NCI-H2196 (cell line): ENCODE measurements at regions not wholly inside any gene's neighbourhood (a gene's known extent, or its start where the extent isn't known, plus 50 kb on each side); places are given as distances from the start of the nearest gene placed in this dataset.
"Not testable (repeated sequence)": the region's sequence is repeated elsewhere in the genome, so short reads cannot be mapped to it uniquely, and the experiment has no call there.

ENCODE experiments used
- DNase-seq: peaks from one replicate; lab custom pipeline; 2025; ENCODE audit not compliant: unreplicated experiment; lab: John Stamatoyannopoulos, UW

DNA sequence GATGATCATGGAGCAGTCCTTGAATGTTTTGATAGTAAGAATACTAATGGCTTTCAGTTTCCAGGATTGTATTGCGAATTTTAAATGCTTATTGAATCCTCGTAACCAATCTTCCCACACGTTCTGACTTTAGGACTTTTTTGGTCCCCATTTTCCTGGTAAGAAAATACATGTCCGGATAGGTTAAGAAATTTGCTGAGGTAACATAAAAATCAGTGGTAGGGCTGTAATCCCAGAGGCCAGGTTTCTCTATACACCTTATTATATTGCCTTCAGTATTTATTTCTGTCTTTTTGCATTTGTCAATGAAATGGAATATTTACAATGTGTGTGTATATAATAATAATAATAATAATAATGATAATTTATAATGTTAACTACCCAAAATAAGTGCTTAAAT is 603.2 kb downstream of the TMEM182 start:
- no peak for DNase-seq

DNA sequence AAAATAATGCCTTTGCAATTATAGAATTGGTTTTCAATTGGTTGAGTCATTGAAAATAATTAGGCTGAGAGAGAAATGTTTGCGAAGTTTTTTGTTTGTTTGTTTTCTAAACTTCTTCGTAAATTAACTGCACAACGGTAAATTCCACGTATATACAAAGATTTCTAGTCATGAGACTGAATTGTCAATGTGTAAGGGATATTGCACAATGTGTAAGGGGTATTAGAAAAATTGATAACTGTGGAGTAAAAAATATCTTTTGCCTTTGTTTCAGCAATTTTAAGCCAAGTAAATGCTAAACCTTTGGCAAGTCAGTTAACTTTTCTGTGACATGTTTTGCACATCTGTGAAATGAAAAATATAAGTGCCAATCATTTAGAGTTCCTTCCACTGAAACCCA is 606.0 kb downstream of the TMEM182 start:
- no peak for DNase-seq

DNA sequence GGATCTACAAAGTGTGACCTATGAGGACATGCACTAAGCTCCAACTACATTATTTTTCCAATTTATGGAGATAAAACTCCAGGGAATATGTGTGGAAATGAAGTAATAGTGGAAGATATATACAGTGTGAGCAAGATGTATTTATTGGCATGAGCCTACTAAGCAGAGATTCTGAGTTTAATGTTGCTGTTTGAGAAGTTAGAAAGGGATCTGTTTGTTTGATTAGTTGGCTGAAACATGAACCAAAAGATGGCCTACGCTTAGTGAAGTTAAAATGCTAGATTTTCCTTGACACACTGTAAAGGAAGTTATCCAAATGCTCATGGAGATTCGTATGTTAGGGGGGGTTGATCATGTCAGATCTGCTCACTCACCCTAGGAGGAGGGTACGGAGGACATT is 621.7 kb downstream of the TMEM182 start:
- DNase-seq, result no peak

DNA sequence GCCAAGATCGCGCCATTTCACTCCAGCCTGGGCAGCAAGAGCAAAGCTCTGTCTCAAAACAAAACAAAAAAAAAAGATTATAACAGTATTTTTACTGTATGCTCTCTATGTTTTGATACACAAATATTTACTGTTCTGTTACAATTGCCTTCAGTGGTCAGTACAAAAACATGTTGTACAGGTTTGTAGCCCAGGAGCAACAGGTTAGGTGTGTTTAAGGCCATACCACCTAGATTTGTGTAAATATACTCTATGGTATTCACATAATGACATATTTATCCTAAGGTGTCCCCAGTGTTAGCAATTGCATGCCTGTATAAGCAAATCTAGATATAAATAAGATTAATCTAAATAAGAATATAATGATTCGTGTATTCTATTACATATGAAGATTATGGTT is 625.0 kb downstream of the TMEM182 start:
- no peak for DNase-seq

DNA sequence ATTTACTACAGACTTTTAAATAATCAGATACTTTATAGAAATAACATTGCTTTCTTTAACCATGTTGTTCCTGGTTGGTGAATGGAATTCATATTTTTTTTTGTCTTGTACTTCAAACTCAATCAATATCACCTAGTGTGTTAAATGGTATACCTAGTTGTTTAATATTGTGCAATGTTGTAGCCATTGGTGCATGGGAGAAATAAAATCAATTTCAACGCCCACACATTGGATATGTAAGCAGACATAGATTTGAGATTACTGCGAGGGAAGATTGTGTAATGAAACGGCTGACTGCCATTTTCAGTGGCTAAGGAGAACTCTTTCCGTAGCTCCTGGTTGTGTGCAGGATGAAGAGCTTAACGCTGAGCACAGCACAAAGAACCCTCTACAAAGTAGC is 626.1 kb downstream of the TMEM182 start:
- DNase-seq, result no peak

DNA sequence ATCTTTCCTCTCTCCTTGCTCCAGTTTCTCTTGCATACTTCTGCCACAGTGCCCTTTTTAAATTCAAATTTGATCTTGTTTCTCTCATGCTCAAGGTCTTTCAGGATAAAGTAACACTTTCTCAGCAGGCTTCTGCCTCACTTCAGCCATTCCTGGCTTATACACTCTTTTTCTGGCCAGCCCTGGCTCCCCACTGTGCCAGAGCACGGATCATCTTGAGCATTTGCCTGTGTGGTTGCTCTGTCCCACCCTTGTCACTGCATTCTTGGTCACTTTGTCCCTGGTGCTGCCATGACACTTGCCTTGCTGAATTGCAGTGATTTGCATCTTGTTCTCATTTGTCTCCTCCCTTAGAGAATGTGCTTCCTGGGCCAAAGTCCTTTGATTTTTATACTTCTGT is 634.3 kb downstream of the TMEM182 start:
- DNase-seq, result no peak

DNA sequence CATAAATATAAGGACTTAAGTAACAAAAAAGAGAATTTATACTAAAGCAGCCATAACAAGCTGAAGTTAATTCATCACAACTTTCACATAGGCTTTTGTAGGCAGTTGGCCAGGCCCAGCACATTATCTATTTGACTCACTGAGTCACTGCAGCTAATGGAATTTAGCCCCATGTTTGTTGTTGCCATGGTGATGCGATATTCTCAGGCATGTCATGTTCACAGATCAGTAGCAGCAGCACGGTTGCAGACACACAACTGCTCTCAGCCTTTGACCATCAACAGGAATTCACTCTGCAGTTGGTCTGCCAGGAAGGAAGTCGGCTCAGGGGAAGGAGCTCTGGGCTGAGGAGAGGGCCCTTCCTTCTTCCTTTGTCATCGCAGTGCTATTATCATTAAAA is 639.8 kb downstream of the TMEM182 start:
- DNase-seq, result no peak

DNA sequence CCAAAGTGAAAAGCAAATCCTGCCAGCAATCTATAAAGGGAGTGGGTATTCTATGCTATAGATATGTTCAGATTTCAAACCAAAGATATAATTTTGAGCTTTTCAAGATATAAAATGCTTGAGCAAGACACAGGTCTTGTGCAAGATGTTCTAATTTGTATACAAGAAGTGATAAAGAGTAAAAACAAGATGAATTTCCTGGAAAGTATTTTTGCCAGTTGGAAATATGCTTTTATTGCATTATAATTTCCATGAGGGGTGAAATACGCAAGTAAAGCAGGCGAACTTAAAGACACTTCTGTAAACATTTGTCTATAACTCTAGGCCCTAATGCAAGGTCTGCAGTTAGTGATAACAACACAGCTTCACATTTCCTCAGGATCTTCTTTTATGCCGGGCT is 640.5 kb downstream of the TMEM182 start:
- no peak for DNase-seq

DNA sequence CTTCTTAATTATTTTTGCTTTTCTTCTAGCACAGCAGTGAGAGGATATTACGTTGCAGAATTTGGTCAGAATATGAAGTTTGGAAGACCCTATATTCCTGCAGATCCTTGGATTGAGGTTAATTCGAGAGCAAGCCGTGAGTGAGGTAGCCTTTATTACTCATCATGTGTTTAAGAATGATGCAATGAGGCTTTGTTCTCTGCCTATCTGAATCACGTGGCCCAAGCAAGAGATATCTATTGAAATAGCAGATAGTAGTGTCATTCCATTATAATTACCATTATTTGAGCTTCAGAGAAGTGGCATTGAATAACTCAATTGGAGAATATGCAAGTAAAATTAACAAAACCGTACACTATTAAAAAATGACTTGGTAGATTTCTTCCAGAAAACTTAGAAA is 641.1 kb downstream of the TMEM182 start:
- no peak for DNase-seq

DNA sequence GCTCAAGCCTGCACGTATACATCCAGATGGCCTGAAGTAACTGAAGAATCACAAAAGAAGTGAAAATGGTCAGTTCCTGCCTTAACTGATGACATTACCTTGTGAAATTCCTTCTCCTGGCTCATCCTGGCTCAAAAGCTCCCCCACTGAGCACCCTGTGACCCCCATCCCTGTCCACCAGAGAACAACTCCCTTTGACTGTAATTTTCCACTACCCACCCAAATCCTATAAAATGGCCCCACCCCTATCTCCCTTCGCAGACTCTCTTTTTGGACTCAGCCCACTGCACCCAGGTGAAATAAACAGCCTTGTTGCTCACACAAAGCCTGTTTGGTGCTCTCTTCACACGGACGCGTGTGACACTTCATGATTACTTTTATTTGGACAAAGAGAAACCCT is 641.6 kb downstream of the TMEM182 start:
- not testable (repeated sequence) for DNase-seq

DNA sequence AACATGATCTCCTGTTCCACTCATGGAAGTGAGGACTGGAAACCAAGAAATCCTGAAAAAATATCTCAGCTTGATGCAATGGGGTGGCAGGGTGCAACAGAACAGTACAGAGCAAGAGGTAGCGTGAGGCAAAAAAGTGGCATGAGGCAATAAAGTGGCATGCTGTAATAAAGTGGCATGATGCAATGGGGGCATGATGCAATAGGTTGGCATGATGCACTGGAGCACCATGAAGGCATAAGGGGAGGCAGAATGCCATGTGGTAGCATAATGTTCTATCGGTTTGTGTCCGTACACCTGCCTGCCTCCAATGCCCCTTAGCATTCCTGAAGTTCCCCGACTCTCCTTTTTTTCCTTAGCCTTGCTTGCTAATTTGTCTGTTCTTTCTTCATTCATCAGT is 648.4 kb downstream of the TMEM182 start:
- DNase-seq, result no peak

DNA sequence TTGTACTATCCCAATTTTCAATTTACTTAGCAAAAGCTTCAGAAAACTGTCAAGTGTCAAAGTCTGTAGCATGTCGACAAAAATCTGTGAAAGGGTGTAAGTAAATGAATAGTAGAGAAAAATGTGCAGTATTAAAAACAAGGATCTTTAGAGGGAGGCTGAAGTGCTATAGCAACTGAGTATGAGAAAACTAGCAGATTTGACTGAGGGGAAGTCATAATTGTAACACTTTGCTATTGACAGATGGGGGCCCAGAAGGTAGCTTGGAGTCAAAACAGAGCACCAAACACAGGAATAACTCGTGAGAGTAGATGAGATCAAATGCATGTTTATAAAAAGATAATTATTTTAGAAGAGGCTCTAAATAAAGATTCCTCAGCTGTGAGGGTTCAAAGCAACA is 657.7 kb downstream of the TMEM182 start:
- DNase-seq, result no peak

DNA sequence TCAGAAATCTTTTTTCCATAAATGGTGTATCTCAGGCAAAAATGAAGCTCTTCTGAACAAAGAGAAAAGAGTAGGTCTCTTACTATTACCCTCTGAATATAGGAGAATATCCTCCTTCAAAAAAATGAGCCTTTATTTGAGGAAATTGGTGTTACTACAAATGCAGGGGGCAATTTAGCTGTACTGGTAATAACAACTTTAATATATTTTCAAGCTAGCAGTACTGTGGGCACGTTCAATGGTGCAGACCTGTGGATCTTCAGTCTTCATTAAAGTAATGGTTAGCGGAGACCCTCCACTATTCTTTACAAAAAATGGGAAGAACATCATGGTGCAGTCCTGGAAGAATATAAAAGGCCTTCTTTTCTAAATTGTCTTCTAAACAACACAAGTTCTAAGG is 661.3 kb downstream of the TMEM182 start:
- no peak for DNase-seq

DNA sequence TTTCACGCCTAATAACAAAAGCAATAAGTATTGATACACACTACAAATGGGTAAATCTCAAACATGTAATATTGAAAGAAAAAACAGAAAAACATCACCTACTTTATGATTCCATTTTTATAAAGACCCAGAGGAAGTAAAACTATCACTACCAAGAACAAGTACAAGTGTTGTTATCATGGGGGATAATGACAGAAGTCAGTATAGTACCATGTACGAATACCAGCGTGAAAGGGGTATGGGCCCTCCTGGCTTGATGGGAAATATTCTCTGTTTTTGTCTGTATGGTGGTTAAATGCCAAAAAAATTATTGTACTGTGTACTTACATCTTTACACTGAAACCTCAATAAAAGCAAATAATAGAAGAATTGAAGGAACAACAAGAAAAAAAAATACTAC is 665.7 kb downstream of the TMEM182 start:
- DNase-seq, result no peak

DNA sequence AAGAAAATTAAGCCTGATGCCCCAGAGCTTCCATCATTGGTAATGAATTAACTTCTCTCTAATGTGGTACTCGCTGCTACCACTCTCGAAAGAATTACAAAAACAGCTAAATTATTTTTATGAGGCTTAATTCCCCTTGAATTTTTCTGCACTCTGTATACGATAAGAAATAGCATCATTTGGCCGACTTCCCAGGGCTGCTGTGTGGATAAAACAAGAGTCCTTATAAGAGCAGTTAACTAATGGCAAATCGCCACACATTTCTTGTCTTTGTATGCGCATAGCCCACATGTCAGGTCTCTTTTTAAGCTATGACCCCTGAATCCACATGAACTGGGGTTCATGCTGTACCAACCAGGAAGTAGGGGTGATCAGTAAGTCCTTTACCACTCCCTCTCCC is 668.4 kb downstream of the TMEM182 start:
- no peak for DNase-seq

DNA sequence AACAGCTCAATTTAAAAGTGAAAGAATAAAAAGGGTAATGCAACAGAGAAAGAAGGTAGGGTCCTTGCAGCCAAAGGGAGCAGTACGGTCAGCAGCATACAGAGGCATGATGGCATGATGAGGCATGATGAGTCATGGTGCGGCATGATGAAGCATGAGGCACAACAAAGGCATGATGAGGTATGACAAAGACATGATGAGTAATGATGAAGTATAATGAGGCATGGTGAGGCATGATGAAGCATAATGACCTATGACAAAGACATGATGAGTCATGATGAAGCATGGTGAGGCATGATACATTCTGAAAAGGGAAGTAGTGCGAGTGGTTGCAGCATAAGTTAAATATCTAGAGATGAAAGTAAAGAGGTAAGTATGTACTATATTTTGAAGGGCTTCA is 673.2 kb downstream of the TMEM182 start:
- DNase-seq, result no peak

DNA sequence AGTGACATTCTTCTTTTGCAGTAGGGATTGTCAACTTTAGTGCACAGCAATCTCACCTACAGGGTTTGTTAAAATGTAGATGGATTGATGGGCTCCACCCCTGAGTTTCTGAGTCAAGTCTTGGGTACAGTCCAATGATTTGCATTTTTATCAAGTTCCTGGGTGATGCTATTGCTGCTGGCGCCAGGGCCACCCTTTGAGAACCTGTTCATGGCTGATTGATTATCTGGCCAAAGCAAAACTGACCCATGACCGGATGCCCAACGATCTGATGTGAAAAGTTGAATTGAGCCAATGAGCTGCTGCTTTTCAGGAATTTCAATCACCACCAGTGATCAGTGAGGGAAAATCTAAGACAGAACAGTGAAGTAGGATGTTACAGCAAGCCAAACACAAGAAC is 675.3 kb downstream of the TMEM182 start:
- DNase-seq, result no peak

DNA sequence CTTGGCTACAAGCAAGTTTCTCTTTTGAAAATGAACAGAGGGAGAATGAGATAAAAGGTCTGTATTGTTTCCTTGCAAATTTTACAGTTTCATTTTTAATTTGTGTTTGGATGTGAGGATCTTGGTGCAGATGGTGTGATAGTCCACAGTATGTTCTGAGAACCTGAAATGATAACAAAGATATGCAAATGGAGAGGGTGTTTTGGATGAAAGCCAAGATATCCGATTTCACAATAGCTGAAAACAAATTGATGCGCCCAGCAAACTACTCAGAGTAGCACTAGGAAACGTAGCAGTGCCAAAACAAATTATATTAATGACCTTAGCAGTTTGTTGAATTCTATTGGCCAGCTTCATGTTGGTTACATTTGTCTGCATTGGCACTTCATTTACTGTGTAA is 683.5 kb downstream of the TMEM182 start:
- no peak for DNase-seq

DNA sequence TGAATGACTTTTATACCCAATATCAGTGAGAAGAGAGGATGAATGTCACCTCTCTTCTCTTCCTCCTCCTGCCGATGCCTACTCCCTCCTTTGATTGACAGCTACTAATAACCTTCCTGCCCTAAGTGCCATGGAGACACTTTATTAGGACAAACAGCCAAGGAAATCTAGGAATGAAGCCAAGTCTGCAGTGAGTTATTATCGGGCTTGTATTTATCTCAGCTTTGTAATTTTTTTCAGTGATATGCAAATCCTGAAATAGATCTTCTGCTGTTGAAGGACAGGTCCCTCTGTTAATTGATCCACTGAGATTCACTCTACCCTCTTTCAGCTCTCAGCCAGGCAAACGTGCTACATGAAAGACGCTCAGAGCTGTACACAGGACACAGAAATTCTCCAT is 686.7 kb downstream of the TMEM182 start:
- no peak for DNase-seq

DNA sequence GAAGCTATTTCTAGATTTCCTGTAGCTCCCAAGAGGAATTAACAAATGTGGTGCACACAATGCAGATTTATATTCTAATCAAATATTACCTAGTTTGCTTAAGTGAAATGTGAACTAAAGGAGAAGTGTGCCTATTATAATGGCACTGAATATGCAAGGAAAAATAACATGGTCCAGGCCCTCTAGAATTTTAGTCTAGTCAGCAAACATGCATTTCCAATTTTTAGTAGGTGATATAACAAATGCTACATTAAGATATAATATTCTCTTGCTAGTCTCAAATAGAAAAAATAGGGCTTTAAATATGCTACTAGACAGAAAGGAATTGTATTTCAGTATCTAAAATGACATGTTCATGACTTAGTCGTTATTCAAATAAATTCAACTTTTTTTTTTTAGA is 689.5 kb downstream of the TMEM182 start:
- no peak for DNase-seq

DNA sequence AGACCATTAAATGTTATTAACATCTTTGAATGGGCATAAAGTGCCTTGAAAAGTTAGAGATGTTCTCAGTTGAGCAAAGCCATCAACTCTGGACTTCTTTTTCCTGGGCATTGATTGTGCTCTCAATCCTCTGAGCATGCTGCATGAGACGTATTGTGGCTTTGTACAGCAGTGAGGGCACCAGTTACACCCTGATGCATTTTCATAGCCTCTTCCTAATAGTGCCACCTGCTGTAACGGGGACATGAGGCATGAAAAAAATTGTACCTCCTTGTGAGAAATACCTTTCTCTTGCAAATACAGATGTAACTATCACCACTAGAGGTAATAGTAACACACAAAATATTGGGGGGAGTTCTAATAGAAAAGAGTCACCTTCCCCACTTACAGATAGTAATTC is 697.5 kb downstream of the TMEM182 start:
- no peak for DNase-seq

DNA sequence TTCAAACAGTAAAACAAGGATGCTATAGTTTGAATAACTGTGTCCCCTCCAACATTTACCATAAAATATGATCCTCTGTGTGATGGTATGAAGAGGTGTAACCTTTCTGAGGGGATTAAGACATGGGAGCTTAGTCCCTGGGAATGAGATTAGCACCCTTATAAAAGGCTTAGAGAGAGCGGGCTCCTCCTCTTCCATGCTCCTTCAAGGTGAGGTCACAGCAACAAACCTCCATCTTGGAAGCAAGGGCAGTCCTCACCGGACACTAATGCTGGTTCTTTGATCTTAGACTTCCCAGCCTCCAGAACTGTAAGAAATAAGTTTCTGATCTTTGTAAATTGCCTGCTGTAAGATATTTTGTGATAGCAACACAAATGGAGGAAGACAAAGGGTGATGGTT is 700.3 kb downstream of the TMEM182 start:
- no peak for DNase-seq

DNA sequence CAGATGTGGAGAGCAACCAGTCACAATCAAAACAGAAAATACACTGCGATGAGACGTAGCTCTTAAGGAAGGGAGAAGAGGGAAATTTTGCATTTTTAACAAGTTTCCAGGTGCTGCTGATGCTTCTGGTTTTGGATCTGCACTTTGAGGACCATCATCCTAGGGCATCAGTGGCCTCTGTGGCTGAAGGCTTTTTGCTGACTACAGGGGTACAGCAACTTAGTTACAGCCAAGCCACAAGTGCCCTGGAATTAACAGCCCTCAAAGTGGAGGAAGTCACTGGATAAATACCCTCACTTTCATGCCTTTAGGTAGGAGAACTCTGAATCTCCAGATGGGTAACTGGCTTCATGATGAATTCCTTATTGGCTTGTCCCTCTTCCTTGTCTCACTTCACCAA is 700.9 kb downstream of the TMEM182 start:
- DNase-seq, result no peak

DNA sequence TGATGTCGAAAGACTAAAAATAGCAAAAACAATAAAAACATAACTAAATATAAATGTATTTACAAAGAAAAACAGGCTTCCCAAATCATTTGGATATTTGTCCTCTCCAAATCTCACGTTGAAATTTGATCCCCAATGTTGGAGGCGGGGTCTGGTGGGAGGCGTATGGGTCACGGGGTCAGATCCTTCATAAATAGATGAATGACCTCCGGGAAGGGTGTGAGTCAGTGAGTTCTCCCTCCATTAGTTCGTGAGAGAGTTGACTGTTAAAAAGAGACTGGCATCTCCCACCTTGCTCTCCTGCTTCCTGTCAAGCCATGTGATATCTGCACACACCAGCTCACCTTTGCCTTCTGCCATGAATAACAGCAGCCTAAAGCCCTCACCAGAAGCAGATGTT is 703.0 kb downstream of the TMEM182 start:
- no peak for DNase-seq
